Prostate gland (tissue), 2 donors: ENCODE measurements at regions not wholly inside any gene's neighbourhood (a gene's known extent, or its start where the extent isn't known, plus 50 kb on each side); places are given as distances from the start of the nearest gene placed in this dataset.

ENCODE experiments used
- DNase-seq: peaks from one replicate; pipeline ENCODE4 v3.0.0-alpha.2; 2019; ENCODE audit warnings: low spot score
- H3K27ac ChIP-seq, 2 donors: fragments of 200-600 bp; sonication (generic); 2 replicates each; pipeline ENCODE4 v1.5.1; 2017 to 2019
- H3K27me3 ChIP-seq: fragments of 200-600 bp; sonication (generic); replicated peaks from 2 replicates; pipeline ENCODE4 v1.5.1; 2019; ENCODE audit not compliant: insufficient read depth
- H3K36me3 ChIP-seq, 2 donors: fragments of 200-600 bp; sonication (generic); 1 replicate in 1 of 2; 2 replicates in 1 of 2; pipeline versions ENCODE4 v1.5.1 to v1.8.1; 2017 to 2019
- H3K4me1 ChIP-seq: fragments of 200-600 bp; sonication (generic); replicated peaks from 2 replicates; pipeline ENCODE4 v1.5.1; 2019
- H3K4me3 ChIP-seq, 2 donors: fragments of 200-600 bp; sonication (generic); 2 replicates each; pipeline ENCODE4 v1.5.1; 2017 to 2019
- H3K9me3 ChIP-seq: fragments of 200-600 bp; sonication (generic); 2 replicates; pipeline ENCODE4 v1.5.1; 2017
- CTCF ChIP-seq, 4 experiments: fragments of 200-600 bp in 2 of 4; fragments of 450-650 bp in 2 of 4; sonication (generic) in 2 of 4; IDR thresholded peaks; 1 replicate in 3 of 4; 2 replicates in 1 of 4; pipeline ENCODE4 v1.5.1; 2016 to 2019; ENCODE audit warnings: antibody characterized with exemption in 4 of 4, mild to moderate bottlenecking in 2 of 4, moderate library complexity in 2 of 4
- POLR2A ChIP-seq: fragments of 450-650 bp; IDR thresholded peaks from one replicate; pipeline ENCODE4 v1.6.1; 2016; ENCODE audit warnings: antibody characterized with exemption, mild to moderate bottlenecking
- POLR2AphosphoS5 ChIP-seq: sonication (generic); formaldehyde crosslinking; IDR thresholded peaks from one replicate; pipeline ENCODE4 v1.6.1; 2017; ENCODE audit warnings: antibody characterized with exemption
- WGBS: methylation state at CpG from one replicate; pipeline ENCODE4 v1.1.5; 2018; 5-methylcytosine and 5-hydroxymethylcytosine counted together
- intact Hi-C: fragments of 100-400 bp; cut with DNase I; formaldehyde crosslinking; loops from one replicate; pipeline ENCODE4 v1.14.2; 2022

GRCh38 chr16:54689072-54689865, 241.4 kb upstream of the IRX5 start:
- intact Hi-C loops = no loop called here
- H3K36me3 ChIP-seq = no peaks in the 10 kb centered on the region
- H3K4me1 ChIP-seq = no peaks in the 10 kb centered on the region
- H3K27ac ChIP-seq = no peak overlapping the region
- no peaks in the 10 kb centered on the region for H3K9me3 ChIP-seq
- WGBS = 96% methylated on average over 7 of the region's 7 CpGs
- TF ChIP-seq POLR2A (no peak), CTCF (IDR thresholded peaks at IDR 0.05) (no peak), POLR2AphosphoS5 (no peak)
- no peaks in the 10 kb centered on the region for H3K27me3 ChIP-seq
- no peak overlapping the region for H3K4me3 ChIP-seq
- DNase-seq = no peak

- H3K27me3 ChIP-seq = no peaks in the 10 kb centered on the region
- H3K9me3 ChIP-seq = no peaks in the 10 kb centered on the region
- DNase-seq = no peak
- TF ChIP-seq CTCF (IDR thresholded peaks at IDR 0.05) (no peak), POLR2AphosphoS5 (no peak), POLR2A (no peak)
- no peaks in the 10 kb centered on the region for H3K4me1 ChIP-seq
- no peak overlapping the region for H3K4me3 ChIP-seq
- intact Hi-C loops = no loop called here
- no peaks in the 10 kb centered on the region for H3K36me3 ChIP-seq
- H3K27ac ChIP-seq = no peak overlapping the region
- 96% methylated on average over 1 of the region's 1 CpG for WGBS
Measured at GRCh38 chr16:54688339-54688738, 242.3 kb upstream of the IRX5 start.

- Histone ChIP-seq H3K4me1 (no peaks in the 10 kb centered on the region), H3K4me3 (no peak overlapping the region), H3K27me3 (no peaks in the 10 kb centered on the region), H3K9me3 (no peaks in the 10 kb centered on the region), H3K27ac (no peak overlapping the region), H3K36me3 (no peaks in the 10 kb centered on the region)
- WGBS = 74% methylated on average over 8 of the region's 8 CpGs
- intact Hi-C loops = no loop called here
- no peak for DNase-seq
- no peak for TF ChIP-seq POLR2AphosphoS5
- TF ChIP-seq CTCF (IDR thresholded peaks at IDR 0.05) = no peak
- no peak for TF ChIP-seq POLR2A
Measured at GRCh38 chr16:54687043-54687899, 243.4 kb upstream of the IRX5 start.

- TF ChIP-seq POLR2AphosphoS5 = no peak
- no peak for TF ChIP-seq POLR2A
- TF ChIP-seq CTCF (IDR thresholded peaks at IDR 0.05) = no peak
- Histone ChIP-seq H3K27ac (no peak overlapping the region), H3K4me3 (no peak overlapping the region), H3K27me3 (no peaks in the 10 kb centered on the region), H3K9me3 (no peaks in the 10 kb centered on the region), H3K4me1 (no peaks in the 10 kb centered on the region), H3K36me3 (no peaks in the 10 kb centered on the region)
- DNase-seq = no peak
- intact Hi-C loops = no loop called here
Measured at GRCh38 chr16:54685682-54686081, 245.0 kb upstream of the IRX5 start.
